ENCODE measurements at regions not wholly inside any gene's neighbourhood (a gene's known extent, or its start where the extent isn't known, plus 50 kb on each side); places are given as distances from the start of the nearest gene placed in this dataset.

- Mint-ChIP-seq H3K36me3 (ENCODE audit: low read depth) (no peaks in the 10 kb centered on the region), H3K27ac (no peak overlapping the region), H3K4me1 (no peaks in the 10 kb centered on the region), H3K9me3 (peaks cover 12% of the 10 kb centered on the region), H3K4me3 (no peak overlapping the region), H3K27me3 (ENCODE audit: low read depth, poor library complexity) (peaks cover 4% of the 10 kb centered on the region)
- DNase-seq, result no peak
- TF ChIP-seq, protein P1, sequence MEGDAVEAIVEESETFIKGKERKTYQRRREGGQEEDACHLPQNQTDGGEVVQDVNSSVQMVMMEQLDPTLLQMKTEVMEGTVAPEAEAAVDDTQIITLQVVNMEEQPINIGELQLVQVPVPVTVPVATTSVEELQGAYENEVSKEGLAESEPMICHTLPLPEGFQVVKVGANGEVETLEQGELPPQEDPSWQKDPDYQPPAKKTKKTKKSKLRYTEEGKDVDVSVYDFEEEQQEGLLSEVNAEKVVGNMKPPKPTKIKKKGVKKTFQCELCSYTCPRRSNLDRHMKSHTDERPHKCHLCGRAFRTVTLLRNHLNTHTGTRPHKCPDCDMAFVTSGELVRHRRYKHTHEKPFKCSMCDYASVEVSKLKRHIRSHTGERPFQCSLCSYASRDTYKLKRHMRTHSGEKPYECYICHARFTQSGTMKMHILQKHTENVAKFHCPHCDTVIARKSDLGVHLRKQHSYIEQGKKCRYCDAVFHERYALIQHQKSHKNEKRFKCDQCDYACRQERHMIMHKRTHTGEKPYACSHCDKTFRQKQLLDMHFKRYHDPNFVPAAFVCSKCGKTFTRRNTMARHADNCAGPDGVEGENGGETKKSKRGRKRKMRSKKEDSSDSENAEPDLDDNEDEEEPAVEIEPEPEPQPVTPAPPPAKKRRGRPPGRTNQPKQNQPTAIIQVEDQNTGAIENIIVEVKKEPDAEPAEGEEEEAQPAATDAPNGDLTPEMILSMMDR (IDR thresholded peaks at IDR 0.05), result no peak
Measured at GRCh38 chr1:195054217-195054687, 1554.0 kb downstream of the KCNT2 start.

- no peak overlapping the region for H3K27ac Mint-ChIP-seq
- H3K27me3 Mint-ChIP-seq (ENCODE audit: low read depth, poor library complexity), result peaks cover 4% of the 10 kb centered on the region
- H3K36me3 Mint-ChIP-seq (ENCODE audit: low read depth), result no peaks in the 10 kb centered on the region
- no peak overlapping the region for H3K4me3 Mint-ChIP-seq
- peaks cover 12% of the 10 kb centered on the region for H3K9me3 Mint-ChIP-seq
- TF ChIP-seq, protein P1 (IDR thresholded peaks at IDR 0.05), result no peak
- H3K4me1 Mint-ChIP-seq, result no peaks in the 10 kb centered on the region
- no peak for DNase-seq
Measured at GRCh38 chr1:195053478-195053877, 1554.8 kb downstream of the KCNT2 start.

- Mint-ChIP-seq H3K9me3 (no peaks in the 10 kb centered on the region), H3K27me3 (ENCODE audit: low read depth, poor library complexity) (no peaks in the 10 kb centered on the region), H3K4me3 (no peak overlapping the region), H3K36me3 (ENCODE audit: low read depth) (no peaks in the 10 kb centered on the region), H3K4me1 (no peaks in the 10 kb centered on the region), H3K27ac (no peak overlapping the region)
- TF ChIP-seq, protein P1 (IDR thresholded peaks at IDR 0.05), result no peak
- no peak for DNase-seq
Measured at GRCh38 chr1:195047772-195048171, 1560.5 kb downstream of the KCNT2 start.

DNA sequence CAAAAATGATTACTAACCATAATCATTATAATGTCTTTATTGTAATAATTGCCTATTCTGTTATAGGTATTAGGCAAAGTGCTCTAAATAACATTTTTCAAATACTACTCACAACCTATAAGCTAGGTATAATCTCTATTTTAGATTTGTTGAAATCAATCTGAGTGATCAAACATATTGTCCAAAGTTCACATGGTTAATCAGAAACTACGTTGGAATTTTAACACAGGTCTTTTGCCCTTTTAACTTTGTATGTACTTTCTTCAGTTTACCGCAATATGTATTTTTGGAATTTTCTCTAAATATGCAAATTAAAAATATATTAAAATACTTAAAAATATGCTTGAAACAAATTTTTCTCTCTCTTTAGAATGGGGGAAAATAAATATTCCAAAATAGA, 1563.2 kb downstream of the KCNT2 start:
- H3K9me3 Mint-ChIP-seq, result no peaks in the 10 kb centered on the region
- H3K4me3 Mint-ChIP-seq, result no peak overlapping the region
- no peaks in the 10 kb centered on the region for H3K27me3 Mint-ChIP-seq (ENCODE audit: low read depth, poor library complexity)
- no peaks in the 10 kb centered on the region for H3K4me1 Mint-ChIP-seq
- H3K36me3 Mint-ChIP-seq (ENCODE audit: low read depth), result no peaks in the 10 kb centered on the region
- DNase-seq, result no peak
- TF ChIP-seq, protein P1 (IDR thresholded peaks at IDR 0.05), result no peak
- H3K27ac Mint-ChIP-seq, result no peak overlapping the region

- Mint-ChIP-seq H3K9me3 (no peaks in the 10 kb centered on the region), H3K4me3 (no peak overlapping the region), H3K27ac (no peak overlapping the region), H3K4me1 (no peaks in the 10 kb centered on the region), H3K36me3 (ENCODE audit: low read depth) (no peaks in the 10 kb centered on the region), H3K27me3 (ENCODE audit: low read depth, poor library complexity) (no peaks in the 10 kb centered on the region)
- DNase-seq, result no peak
- TF ChIP-seq, protein P1 (IDR thresholded peaks at IDR 0.05), result no peak
Measured at GRCh38 chr1:195030793-195031192, 1577.4 kb downstream of the KCNT2 start.

DNA sequence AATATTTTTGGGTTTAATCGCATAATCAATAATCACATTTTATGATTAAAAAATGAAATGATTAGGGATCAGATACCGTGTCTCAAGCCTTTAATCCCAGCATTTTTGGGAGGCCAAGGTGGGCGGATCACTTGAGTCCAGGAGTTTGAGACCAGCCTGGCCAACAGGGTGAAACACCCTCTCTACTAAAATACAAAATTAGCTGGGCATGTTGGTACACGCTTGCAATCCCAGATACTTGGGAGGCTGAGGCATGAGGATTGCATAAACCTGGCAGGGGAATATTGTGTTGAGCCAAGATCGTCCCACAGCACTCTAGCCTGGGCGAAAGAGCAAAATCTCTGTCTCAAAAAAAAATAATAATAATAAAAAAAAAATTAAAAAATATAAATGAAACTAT, 1581.4 kb downstream of the KCNT2 start:
- Mint-ChIP-seq H3K27ac (no peak overlapping the region), H3K9me3 (no peaks in the 10 kb centered on the region), H3K36me3 (ENCODE audit: low read depth) (no peaks in the 10 kb centered on the region), H3K4me3 (no peak overlapping the region), H3K27me3 (ENCODE audit: low read depth, poor library complexity) (no peaks in the 10 kb centered on the region), H3K4me1 (no peaks in the 10 kb centered on the region)
- TF ChIP-seq, protein P1 (IDR thresholded peaks at IDR 0.05), result no peak
- no peak for DNase-seq
